K562 (cell line): ENCODE measurements at regions not wholly inside any gene's neighbourhood (a gene's known extent, or its start where the extent isn't known, plus 50 kb on each side); places are given as distances from the start of the nearest gene placed in this dataset.
A peak's percentile ranks its signal among the peaks of the same experiment; 100 is the strongest.

Experiments
- ARID1B ChIP-seq: fragments of 450-650 bp; IDR thresholded peaks from 2 replicates; pipeline ENCODE4 v1.6.1; 2016; ENCODE audit warnings: antibody characterized with exemption, mild to moderate bottlenecking, inconsistent platforms
- DIDO1 ChIP-seq: fragments of 450-650 bp; IDR thresholded peaks from 2 replicates; pipeline ENCODE4 v1.6.1; 2016; ENCODE audit warnings: low read depth, missing biosample characterization, missing genetic modification characterization
- HOXB6 ChIP-seq: fragments of 250-450 bp; sonication (Bioruptor Pico); IDR thresholded peaks from 2 replicates; pipeline ENCODE4 v1.5.1; 2022; ENCODE audit warnings: mild to moderate bottlenecking, borderline replicate concordance
- MCM2 ChIP-seq: fragments of 450-650 bp; IDR thresholded peaks from 2 replicates; pipeline ENCODE4 v1.6.1; 2017; ENCODE audit warnings: low read depth, mild to moderate bottlenecking
- NCOA2 ChIP-seq, 2 experiments: fragments of 450-650 bp; IDR thresholded peaks; 2 replicates each; pipeline ENCODE4 v1.6.1; 2018; ENCODE audit warnings: mild to moderate bottlenecking in 2 of 2, moderate library complexity in 1 of 2; ENCODE audit not compliant: partially characterized antibody in 2 of 2
- NR2C2 ChIP-seq, 2 experiments: fragments of 200-800 bp in 1 of 2; sonication (Bioruptor generic) in 1 of 2; sonication (generic) in 1 of 2; formaldehyde crosslinking in 1 of 2; IDR thresholded peaks; 2 replicates each; pipeline versions ENCODE4 v1.6.1 to v1.8.0; 2016 to 2022; ENCODE audit warnings: mild to moderate bottlenecking in 1 of 2, missing compliant biosample characterization in 1 of 2, missing genetic modification characterization in 1 of 2, missing genetic modification reagents in 1 of 2
- POLR2H ChIP-seq: IDR thresholded peaks from 2 replicates; pipeline ENCODE4 v1.6.1; 2016; ENCODE audit warnings: missing genetic modification characterization, low read depth, mild to moderate bottlenecking, control low read depth, missing compliant biosample characterization, moderate library complexity
- SMAD4 ChIP-seq: fragments of 250-450 bp; sonication (Bioruptor Pico); conservative IDR thresholded peaks from 2 replicates; pipeline ENCODE4 v1.8.0; 2021; ENCODE audit warnings: inconsistent platforms, mild to moderate bottlenecking, moderate library complexity
- STAT5B ChIP-seq: fragments of 250-450 bp; sonication (Bioruptor Pico); IDR thresholded peaks from 2 replicates; pipeline ENCODE4 v1.8.0; 2021; ENCODE audit warnings: mild to moderate bottlenecking, inconsistent platforms
- TAL1 ChIP-seq: fragments of 450-650 bp; IDR thresholded peaks from 2 replicates; pipeline ENCODE4 v1.6.1; 2016; ENCODE audit warnings: mild to moderate bottlenecking
- ZNF24 ChIP-seq: fragments of 450-650 bp; IDR thresholded peaks from 2 replicates; pipeline ENCODE4 v1.6.1; 2016
- ZNF551 ChIP-seq: fragments of 250-450 bp; sonication (Bioruptor Pico); IDR thresholded peaks from 2 replicates; pipeline ENCODE4 v1.5.0; 2021; ENCODE audit warnings: mild to moderate bottlenecking, moderate library complexity
- ZNF785 ChIP-seq: fragments of 250-450 bp; sonication (Bioruptor Pico); IDR thresholded peaks from 2 replicates; pipeline ENCODE4 v1.4.0; 2020; ENCODE audit warnings: mild to moderate bottlenecking
- TF ChIP-seq, protein P1 (sequence below): sonication (generic); formaldehyde crosslinking; IDR thresholded peaks from 2 replicates; pipeline ENCODE4 v1.8.0; 2022; ENCODE audit warnings: mild to moderate bottlenecking, missing genetic modification reagents
- TF ChIP-seq, protein P2 (sequence below): fragments of 450-650 bp; IDR thresholded peaks from 2 replicates; pipeline ENCODE4 v1.6.1; 2016; ENCODE audit warnings: antibody characterized with exemption
- TF ChIP-seq, protein P3 (sequence below): fragments of 250-450 bp; sonication (Bioruptor Pico); IDR thresholded peaks from 2 replicates; pipeline ENCODE4 v1.4.0; 2020; ENCODE audit warnings: mild to moderate bottlenecking, moderate library complexity, borderline replicate concordance
- TF ChIP-seq, protein P4 (sequence below): fragments of 450-650 bp; formaldehyde crosslinking; IDR thresholded peaks from 2 replicates; pipeline ENCODE4 v1.4.0; 2022; ENCODE audit warnings: mild to moderate bottlenecking, moderate library complexity

DNA sequence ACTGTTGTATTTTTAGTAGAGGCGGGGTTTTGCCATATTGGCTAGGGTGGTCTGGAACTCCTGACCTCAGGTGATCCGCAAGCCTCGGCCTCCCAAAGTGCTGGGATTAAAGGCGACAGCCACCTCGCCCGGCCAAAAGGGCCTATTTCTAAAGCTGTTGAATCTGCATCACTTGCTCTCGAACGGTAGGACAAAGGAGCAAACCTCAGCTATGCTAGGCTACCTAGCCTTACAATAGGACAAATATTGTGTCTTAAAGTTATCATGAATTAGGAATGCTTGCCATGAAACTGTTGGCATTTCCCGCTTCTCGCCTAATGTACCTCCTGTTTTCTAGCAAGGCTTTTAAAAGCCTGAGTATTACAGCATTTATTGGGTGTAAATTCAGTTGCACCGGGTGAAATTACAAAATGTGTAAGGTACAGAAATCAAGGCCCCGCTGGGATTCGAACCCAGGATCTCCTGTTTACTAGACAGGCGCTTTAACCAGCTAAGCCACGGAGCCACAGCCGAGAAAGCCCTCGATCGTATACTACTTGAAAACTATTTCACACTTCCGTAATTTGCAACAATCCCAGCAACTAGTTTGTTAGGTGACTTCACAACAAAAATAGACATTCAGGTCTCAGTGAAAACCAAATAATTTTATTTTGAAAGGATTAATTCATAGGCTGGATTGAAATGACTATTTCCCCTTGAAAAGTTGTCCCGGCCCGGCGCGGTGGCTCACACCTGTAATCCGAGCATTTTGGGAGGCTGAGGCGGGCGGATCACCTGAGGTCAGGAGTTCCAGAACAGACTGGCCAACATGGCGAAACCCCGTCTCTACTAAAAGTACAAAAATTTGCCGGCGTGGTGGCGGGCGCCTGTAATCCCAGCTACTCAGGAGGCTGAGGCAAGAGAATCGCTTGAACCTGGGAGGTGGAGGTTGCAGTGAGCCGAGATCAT is 211.6 kb upstream of the ZNF184 start (continued):
- TF ChIP-seq, protein P1, sequence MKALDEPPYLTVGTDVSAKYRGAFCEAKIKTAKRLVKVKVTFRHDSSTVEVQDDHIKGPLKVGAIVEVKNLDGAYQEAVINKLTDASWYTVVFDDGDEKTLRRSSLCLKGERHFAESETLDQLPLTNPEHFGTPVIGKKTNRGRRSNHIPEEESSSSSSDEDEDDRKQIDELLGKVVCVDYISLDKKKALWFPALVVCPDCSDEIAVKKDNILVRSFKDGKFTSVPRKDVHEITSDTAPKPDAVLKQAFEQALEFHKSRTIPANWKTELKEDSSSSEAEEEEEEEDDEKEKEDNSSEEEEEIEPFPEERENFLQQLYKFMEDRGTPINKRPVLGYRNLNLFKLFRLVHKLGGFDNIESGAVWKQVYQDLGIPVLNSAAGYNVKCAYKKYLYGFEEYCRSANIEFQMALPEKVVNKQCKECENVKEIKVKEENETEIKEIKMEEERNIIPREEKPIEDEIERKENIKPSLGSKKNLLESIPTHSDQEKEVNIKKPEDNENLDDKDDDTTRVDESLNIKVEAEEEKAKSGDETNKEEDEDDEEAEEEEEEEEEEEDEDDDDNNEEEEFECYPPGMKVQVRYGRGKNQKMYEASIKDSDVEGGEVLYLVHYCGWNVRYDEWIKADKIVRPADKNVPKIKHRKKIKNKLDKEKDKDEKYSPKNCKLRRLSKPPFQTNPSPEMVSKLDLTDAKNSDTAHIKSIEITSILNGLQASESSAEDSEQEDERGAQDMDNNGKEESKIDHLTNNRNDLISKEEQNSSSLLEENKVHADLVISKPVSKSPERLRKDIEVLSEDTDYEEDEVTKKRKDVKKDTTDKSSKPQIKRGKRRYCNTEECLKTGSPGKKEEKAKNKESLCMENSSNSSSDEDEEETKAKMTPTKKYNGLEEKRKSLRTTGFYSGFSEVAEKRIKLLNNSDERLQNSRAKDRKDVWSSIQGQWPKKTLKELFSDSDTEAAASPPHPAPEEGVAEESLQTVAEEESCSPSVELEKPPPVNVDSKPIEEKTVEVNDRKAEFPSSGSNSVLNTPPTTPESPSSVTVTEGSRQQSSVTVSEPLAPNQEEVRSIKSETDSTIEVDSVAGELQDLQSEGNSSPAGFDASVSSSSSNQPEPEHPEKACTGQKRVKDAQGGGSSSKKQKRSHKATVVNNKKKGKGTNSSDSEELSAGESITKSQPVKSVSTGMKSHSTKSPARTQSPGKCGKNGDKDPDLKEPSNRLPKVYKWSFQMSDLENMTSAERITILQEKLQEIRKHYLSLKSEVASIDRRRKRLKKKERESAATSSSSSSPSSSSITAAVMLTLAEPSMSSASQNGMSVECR (CRISPR knock-in tag): no peak
- TF ChIP-seq TAL1 (no peak), MCM2 (no peak), STAT5B (CRISPR knock-in tag) (no peak), ARID1B (0 out of 2 replicates have a peak, but pooled peaks have one; percentile 18), DIDO1 (tag) (no peak), NCOA2 (IDR thresholded peaks at IDR 0.05; ENCODE audit: partially characterized antibody in 2 of 2) (peak in 1 of 2 experiments; percentile 73), HOXB6 (CRISPR knock-in tag) (peak; percentile 56; the same call in 1 of the 2 replicates), ZNF551 (CRISPR knock-in tag) (no peak), NR2C2 (CRISPR knock-in tag; IDR thresholded peaks at IDR 0.05) (no peak), NR2C2 (tag; IDR thresholded peaks at IDR 0.05) (no peak), ZNF785 (CRISPR knock-in tag) (no peak), SMAD4 (CRISPR knock-in tag) (peak; percentile 50), ZNF24 (peak; percentile 49), POLR2H (peak; percentile 100)
- TF ChIP-seq, protein P2, sequence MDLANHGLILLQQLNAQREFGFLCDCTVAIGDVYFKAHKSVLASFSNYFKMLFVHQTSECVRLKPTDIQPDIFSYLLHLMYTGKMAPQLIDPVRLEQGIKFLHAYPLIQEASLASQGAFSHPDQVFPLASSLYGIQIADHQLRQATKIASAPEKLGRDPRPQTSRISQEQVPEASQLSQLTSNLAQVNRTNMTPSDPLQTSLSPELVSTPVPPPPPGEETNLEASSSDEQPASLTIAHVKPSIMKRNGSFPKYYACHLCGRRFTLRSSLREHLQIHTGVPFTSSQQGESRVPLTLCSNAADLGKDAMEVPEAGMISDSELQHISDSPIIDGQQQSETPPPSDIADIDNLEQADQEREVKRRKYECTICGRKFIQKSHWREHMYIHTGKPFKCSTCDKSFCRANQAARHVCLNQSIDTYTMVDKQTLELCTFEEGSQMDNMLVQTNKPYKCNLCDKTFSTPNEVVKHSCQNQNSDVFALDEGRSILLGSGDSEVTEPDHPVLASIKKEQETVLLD: peak; percentile 77
- TF ChIP-seq, protein P3, sequence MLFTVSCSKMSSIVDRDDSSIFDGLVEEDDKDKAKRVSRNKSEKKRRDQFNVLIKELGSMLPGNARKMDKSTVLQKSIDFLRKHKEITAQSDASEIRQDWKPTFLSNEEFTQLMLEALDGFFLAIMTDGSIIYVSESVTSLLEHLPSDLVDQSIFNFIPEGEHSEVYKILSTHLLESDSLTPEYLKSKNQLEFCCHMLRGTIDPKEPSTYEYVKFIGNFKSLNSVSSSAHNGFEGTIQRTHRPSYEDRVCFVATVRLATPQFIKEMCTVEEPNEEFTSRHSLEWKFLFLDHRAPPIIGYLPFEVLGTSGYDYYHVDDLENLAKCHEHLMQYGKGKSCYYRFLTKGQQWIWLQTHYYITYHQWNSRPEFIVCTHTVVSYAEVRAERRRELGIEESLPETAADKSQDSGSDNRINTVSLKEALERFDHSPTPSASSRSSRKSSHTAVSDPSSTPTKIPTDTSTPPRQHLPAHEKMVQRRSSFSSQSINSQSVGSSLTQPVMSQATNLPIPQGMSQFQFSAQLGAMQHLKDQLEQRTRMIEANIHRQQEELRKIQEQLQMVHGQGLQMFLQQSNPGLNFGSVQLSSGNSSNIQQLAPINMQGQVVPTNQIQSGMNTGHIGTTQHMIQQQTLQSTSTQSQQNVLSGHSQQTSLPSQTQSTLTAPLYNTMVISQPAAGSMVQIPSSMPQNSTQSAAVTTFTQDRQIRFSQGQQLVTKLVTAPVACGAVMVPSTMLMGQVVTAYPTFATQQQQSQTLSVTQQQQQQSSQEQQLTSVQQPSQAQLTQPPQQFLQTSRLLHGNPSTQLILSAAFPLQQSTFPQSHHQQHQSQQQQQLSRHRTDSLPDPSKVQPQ (CRISPR knock-in tag): no peak
- TF ChIP-seq, protein P4, sequence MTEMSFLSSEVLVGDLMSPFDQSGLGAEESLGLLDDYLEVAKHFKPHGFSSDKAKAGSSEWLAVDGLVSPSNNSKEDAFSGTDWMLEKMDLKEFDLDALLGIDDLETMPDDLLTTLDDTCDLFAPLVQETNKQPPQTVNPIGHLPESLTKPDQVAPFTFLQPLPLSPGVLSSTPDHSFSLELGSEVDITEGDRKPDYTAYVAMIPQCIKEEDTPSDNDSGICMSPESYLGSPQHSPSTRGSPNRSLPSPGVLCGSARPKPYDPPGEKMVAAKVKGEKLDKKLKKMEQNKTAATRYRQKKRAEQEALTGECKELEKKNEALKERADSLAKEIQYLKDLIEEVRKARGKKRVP: no peak
